ENCODE measurements at regions not wholly inside any gene's neighbourhood (a gene's known extent, or its start where the extent isn't known, plus 50 kb on each side); places are given as distances from the start of the nearest gene placed in this dataset.
"Not testable (repeated sequence)": the region's sequence is repeated elsewhere in the genome, so short reads cannot be mapped to it uniquely, and the experiment has no call there.

- DNase-seq, result not testable (repeated sequence)
These were observed 180.1 kb downstream of the PLPPR4 start for GRCh38 chr1:99444211-99444927.

GRCh38 chr1:99445071-99445470 lies 180.8 kb downstream of the PLPPR4 start:
- DNase-seq, result no peak

DNA sequence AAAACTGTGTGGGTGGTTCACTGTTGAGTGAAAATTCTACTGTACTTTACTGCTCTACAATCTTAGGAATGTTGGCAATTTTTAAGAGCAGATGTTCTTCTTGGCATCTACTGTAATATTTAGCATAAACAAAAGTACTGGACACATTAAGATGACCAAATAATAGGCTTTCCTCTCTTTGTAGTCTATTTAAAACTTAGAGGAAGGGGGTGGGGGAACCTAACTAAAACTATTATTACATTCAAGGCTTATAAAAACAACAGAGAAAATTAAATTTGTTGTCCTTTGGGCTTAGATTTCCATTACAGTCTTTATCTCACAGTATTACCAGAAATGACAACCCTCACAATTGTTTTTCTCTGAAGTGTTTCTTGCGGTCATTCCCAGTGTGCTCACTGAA lies 181.2 kb downstream of the PLPPR4 start:
- DNase-seq, result no peak

- DNase-seq, result no peak
These were observed 183.4 kb downstream of the PLPPR4 start for GRCh38 chr1:99447721-99448120.

- DNase-seq, result no peak
These were observed 190.2 kb upstream of the PALMD start for GRCh38 chr1:99455760-99456159.

DNA sequence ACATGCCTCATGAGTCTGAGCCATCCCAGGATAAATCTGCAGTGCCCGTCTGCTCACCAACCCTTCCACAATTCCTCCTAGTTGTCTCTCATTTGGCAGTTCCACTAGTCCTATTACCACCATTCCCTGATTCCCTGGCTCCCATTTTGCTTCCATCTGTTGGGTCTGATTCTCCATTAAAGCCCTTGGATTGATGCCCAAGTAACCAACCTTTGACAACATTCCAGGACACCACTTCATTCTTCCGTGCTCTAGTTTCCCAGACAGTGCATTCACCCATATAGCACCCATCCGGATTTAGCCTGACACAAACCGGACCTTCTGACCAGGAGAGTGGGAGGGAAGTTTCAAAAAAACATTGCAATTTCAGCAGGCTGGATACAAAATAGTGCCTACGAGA lies 189.4 kb upstream of the PALMD start:
- no peak for DNase-seq

GRCh38 chr1:99457381-99458165 lies 188.3 kb upstream of the PALMD start:
- no peak for DNase-seq

DNA sequence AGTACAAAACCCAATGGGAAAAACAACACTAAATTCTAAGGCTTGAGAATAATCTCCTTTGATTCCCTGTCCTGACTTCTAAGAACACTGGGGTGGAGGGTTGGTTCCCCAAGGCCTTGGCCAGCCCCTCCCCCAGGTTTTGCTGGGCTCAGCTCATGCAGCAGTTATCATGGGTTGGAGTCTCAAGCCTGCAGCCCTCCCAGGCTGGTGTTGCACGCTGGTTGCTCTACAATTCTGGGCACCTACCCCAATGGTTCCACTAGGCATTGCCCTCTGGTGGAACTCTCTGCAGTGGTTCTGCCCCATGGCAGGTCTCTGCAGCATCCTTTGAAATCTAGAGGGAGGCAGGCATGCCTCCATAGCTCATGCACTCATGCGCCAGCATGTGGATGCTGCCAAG lies 184.4 kb upstream of the PALMD start:
- no peak for DNase-seq

GRCh38 chr1:99464738-99465137 lies 181.2 kb upstream of the PALMD start:
- no peak for DNase-seq

GRCh38 chr1:99465176-99465900 lies 180.6 kb upstream of the PALMD start:
- no peak for DNase-seq

- no peak for DNase-seq
These were observed 178.3 kb upstream of the PALMD start for GRCh38 chr1:99467645-99468044.

GRCh38 chr1:99469550-99469971 lies 176.4 kb upstream of the PALMD start:
- DNase-seq, result no peak

GRCh38 chr1:99472893-99473292 lies 173.0 kb upstream of the PALMD start:
- DNase-seq, result no peak

- no peak for DNase-seq
These were observed 171.5 kb upstream of the PALMD start for GRCh38 chr1:99474350-99474893.

DNA sequence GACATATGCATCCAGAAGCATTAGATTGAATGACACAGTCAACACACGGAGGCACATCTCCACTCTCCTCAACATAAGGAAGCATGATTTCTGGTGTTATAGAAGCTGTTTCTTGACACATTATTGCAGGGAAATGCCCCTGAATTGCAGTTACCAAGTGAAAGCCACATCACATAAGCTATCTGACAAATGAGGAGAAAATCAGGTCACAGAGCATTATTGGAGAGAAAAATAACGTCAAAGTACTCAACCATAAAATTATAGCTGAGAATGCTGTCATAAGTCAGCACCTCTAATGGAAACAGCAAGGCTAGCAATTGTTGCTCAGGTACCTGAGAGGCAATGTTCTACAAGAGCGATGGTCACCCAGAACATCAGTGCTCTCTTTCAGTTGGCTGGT lies 169.9 kb upstream of the PALMD start:
- no peak for DNase-seq

- peak; percentile 61 for DNase-seq
These were observed 164.4 kb upstream of the PALMD start for GRCh38 chr1:99481391-99481996.

- no peak for DNase-seq
These were observed 163.6 kb upstream of the PALMD start for GRCh38 chr1:99482286-99482685.

- DNase-seq, result no peak
These were observed 163.2 kb upstream of the PALMD start for GRCh38 chr1:99482750-99483149.

- no peak for DNase-seq
These were observed 155.9 kb upstream of the PALMD start for GRCh38 chr1:99490031-99490430.

GRCh38 chr1:99496067-99496466 lies 149.8 kb upstream of the PALMD start:
- DNase-seq, result no peak

GRCh38 chr1:99497690-99498089 lies 148.2 kb upstream of the PALMD start:
- no peak for DNase-seq

DNA sequence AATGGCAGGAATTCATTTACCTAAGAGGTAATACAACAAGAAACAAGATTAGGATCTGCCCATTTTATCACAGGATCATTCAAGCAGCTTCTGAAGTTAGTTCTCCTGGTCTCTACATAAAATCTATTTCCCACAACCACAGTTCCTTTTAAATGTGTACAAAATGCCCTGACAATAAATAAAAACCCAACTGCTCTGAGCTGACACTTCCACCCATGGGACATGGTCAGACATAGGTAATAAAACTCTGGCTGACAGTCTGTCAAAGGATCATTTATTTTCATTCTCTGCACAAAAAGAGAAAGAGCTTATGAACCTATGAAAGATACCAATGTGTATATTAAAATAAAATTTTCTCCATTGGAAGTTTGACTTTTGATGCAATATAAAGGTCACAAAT lies 145.4 kb upstream of the PALMD start:
- DNase-seq, result no peak

DNA sequence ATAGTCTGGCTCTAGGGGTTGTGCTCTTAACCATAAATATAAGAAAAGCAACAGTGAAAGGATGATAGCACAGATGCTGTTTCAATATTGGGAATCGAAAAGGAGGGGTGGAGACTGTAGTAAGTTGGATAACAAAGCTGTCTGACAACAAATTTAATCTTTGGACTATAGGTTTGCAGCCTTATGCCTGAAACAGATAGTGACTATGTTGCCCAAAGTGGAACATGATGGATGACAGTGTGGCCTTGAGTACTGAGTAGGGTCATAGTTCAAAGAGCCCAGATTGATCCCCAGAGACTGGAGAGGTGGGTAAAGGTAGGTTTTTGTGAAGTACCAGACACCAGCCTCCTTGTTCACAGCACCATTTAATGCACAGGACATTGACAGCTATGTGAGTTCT lies 144.0 kb upstream of the PALMD start:
- no peak for DNase-seq

Measured in NCI-H1436 (cell line).